ENCODE measurements at regions not wholly inside any gene's neighbourhood (a gene's known extent, or its start where the extent isn't known, plus 50 kb on each side); places are given as distances from the start of the nearest gene placed in this dataset.
A peak's percentile ranks its signal among the peaks of the same experiment; 100 is the strongest.

DNA sequence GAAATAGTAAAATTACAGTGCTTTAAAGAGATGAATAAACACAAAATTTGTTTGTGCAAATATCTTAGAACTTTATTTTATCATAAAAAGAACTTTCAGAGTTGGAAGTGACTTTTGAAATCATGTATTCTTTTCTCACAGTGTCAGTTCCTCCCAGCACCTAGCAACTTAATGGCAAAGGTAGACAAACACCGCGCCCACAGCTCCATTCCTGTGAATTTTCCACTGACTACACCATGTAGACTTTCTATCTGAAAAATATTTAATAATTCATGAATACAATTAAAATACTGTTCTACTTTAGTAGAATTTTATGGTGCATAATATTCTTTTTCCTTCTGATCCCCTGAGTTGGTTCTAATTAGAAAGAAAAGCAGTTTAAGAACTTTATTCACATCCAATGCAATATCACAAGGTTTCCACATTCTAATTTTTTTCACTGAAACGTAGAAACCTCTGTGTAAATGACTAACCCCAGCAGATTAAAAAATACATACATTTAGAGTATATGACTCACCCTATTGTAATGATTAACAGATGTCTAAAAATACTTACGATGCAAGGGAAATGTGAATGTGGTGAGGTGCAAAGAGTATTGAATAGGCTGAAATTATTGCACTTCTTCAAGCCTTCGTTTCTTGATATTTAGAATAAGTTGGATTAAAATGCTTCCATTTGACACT, 218.2 kb upstream of the CCDC179 start:
- FAIRE-seq: no peak
- TF ChIP-seq, protein P1, sequence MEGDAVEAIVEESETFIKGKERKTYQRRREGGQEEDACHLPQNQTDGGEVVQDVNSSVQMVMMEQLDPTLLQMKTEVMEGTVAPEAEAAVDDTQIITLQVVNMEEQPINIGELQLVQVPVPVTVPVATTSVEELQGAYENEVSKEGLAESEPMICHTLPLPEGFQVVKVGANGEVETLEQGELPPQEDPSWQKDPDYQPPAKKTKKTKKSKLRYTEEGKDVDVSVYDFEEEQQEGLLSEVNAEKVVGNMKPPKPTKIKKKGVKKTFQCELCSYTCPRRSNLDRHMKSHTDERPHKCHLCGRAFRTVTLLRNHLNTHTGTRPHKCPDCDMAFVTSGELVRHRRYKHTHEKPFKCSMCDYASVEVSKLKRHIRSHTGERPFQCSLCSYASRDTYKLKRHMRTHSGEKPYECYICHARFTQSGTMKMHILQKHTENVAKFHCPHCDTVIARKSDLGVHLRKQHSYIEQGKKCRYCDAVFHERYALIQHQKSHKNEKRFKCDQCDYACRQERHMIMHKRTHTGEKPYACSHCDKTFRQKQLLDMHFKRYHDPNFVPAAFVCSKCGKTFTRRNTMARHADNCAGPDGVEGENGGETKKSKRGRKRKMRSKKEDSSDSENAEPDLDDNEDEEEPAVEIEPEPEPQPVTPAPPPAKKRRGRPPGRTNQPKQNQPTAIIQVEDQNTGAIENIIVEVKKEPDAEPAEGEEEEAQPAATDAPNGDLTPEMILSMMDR (IDR thresholded peaks at IDR 0.05; ENCODE audit: insufficient read depth, missing control alignments): no peak
- DNase-seq (ENCODE audit: insufficient read length, low spot score): no peak

DNA sequence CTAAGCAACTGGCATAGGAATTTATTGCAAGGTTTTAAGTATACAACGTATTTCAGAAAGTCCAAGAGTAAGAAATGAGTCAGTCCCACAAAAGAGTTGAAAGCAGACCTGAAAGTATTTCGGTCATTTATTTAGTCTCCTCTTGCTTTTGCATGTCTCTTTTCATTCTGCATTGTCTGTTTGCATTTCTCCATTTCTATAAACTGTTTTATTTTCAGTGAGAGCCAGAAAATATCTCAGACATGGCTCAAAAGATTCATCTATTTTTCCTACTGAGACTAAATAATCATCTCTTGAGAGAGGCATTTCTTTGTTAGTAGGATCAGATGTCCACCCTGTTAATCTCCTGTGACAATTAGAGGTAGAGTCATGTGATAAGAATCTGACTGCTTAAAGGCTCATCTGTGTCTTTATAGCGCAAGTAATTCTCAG, 219.1 kb upstream of the CCDC179 start:
- peak; percentile 77 for FAIRE-seq
- DNase-seq (ENCODE audit: insufficient read length, low spot score): no peak
- TF ChIP-seq, protein P1 (IDR thresholded peaks at IDR 0.05; ENCODE audit: insufficient read depth, missing control alignments): no peak

DNA sequence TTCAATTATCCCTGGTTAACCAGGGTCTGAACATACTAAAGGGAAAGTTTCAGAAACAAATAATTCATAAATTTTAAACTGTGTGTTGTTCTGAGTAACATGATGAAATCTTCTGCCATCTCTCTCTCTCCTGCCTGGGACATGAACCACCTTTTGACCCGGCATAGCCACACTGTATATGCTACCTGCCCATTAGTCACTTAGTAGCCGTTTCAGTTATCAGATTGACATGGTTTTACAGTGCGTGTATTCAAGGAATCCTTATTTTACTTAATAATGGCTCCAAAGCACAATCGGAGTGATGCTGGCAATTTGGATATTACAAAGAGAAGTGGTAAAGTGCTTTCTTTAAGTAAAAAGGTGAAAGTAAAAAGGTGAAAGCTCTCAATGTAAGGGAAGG, 227.1 kb upstream of the CCDC179 start:
- TF ChIP-seq, protein P1 (IDR thresholded peaks at IDR 0.05; ENCODE audit: insufficient read depth, missing control alignments): no peak
- DNase-seq (ENCODE audit: insufficient read length, low spot score): no peak
- FAIRE-seq: no peak

DNA sequence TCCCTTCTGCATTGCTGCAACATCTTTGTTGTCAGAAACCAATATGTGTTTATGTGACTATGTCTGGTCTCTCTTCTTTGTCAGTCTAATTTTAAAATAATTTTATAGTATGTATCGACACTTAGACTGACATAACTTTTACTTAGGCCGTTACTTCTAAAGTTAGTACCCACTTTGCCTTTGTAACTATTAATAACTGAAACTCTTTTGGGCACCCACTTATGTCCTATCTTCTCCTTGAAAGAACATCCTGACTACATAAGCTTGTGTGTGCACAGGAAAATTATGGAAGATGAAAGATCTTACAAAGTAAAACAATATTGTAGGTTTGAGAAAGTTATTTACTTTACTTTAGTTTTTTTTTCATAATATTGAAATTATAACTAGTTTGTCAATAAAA, 230.4 kb upstream of the CCDC179 start:
- FAIRE-seq: no peak
- TF ChIP-seq, protein P1 (IDR thresholded peaks at IDR 0.05; ENCODE audit: insufficient read depth, missing control alignments): no peak
- no peak for DNase-seq (ENCODE audit: insufficient read length, low spot score)

DNA sequence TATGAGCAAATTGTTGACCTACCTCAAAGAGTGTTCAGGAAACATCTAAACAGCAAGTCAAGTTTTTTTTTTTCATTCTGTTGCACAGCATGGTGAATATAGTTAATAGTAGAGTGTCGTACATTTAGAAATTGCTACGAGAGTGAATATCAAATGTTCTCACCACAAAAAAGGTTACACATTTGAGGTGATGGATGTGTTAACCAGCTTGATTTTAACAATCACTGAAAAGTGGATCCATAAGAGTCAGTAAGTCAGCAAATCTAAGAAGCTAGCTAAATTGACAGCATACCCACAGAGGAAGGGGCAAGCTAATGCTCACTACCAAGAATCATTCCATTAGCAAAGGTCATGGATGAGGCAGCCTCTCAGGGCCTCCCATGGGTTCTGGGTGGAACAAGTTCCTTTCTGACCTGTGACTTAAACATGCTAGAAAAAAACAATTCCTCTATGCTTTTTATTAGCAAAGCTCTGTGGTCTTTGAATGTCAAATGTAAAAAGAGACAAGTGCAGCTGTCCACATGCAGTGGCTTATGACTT, 235.4 kb upstream of the CCDC179 start:
- TF ChIP-seq, protein P1 (IDR thresholded peaks at IDR 0.05; ENCODE audit: insufficient read depth, missing control alignments): no peak
- FAIRE-seq (no peak), DNase-seq (ENCODE audit: insufficient read length, low spot score) (no peak)

DNA sequence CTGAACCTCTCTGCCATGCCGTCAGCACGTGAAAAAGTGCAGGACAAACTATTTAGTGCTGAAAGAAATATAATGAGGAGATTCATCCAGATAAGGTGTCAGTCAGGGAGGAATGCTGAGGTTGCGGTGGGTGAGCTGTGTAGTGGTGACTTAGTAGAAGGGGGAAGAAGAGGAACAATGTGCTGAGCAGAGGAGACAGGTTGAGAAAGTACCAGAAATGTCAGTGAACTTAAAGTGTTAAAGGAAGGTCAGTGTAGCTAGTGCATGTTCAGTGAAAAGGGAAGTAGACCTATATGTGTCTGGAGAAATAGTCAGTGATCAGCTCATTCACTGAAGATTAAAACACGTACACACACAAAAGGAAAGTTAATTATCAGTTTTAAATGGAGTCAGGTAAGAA, 237.6 kb upstream of the CCDC179 start:
- DNase-seq (ENCODE audit: insufficient read length, low spot score) (no peak), FAIRE-seq (no peak)
- TF ChIP-seq, protein P1 (IDR thresholded peaks at IDR 0.05; ENCODE audit: insufficient read depth, missing control alignments): no peak

DNA sequence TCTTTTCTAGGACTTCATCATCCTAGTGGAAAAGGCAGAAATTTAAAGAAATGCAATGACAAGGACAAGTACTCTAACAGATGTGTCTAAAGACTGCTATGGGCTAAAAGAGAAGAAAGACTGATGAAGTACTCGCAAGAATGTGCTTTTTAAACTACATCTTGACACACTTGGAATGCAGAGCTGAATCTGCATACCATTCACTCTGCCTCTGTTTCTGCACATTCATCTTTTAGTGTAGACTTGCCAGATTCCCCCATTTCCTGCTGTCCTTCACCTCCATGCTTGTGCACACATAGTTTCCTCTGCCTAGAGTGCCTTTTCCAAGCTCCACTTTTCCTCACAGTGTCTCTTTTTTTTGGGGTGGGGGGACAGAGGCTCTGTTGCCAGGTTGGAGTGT, 239.0 kb upstream of the CCDC179 start:
- no peak for FAIRE-seq
- TF ChIP-seq, protein P1 (IDR thresholded peaks at IDR 0.05; ENCODE audit: insufficient read depth, missing control alignments): no peak
- DNase-seq (ENCODE audit: insufficient read length, low spot score): no peak

Measured in D721Med (cell line).